22Rv1 (cell line): ENCODE measurements at regions not wholly inside any gene's neighbourhood (a gene's known extent, or its start where the extent isn't known, plus 50 kb on each side); places are given as distances from the start of the nearest gene placed in this dataset.

Source experiments
- ZFX ChIP-seq: fragments of 450-650 bp; IDR thresholded peaks from 2 replicates; pipeline ENCODE4 v1.6.1; 2017; ENCODE audit warnings: antibody characterized with exemption, borderline replicate concordance
- TF ChIP-seq, protein P1 (sequence below): fragments of 450-650 bp; IDR thresholded peaks from 2 replicates; pipeline ENCODE4 v1.5.1; 2017; ENCODE audit warnings: mild to moderate bottlenecking

DNA sequence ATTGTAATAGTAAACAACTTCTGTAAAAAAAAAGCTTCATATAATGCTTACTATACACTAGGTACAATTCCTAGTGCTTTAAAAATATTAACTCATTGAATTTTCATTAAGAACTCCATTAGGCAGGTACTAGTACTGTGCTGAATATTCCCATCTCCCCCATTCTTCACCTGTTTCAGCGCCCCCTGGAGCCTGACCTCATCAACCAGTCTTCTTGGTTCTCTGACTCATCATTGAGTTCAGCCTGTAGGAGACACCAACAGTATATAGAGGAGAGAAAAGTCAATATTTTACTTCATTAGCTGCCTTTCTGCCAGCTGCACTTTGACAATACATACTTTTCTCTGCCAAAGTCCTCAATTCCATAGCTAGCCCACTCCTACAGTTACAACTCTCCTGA lies 1009.9 kb upstream of the KLHL29 start:
- TF ChIP-seq, protein P1, sequence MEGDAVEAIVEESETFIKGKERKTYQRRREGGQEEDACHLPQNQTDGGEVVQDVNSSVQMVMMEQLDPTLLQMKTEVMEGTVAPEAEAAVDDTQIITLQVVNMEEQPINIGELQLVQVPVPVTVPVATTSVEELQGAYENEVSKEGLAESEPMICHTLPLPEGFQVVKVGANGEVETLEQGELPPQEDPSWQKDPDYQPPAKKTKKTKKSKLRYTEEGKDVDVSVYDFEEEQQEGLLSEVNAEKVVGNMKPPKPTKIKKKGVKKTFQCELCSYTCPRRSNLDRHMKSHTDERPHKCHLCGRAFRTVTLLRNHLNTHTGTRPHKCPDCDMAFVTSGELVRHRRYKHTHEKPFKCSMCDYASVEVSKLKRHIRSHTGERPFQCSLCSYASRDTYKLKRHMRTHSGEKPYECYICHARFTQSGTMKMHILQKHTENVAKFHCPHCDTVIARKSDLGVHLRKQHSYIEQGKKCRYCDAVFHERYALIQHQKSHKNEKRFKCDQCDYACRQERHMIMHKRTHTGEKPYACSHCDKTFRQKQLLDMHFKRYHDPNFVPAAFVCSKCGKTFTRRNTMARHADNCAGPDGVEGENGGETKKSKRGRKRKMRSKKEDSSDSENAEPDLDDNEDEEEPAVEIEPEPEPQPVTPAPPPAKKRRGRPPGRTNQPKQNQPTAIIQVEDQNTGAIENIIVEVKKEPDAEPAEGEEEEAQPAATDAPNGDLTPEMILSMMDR = peak; percentile 41
- no peak for TF ChIP-seq ZFX
